ENCODE measurements at regions not wholly inside any gene's neighbourhood (a gene's known extent, or its start where the extent isn't known, plus 50 kb on each side); places are given as distances from the start of the nearest gene placed in this dataset.

- TF ChIP-seq TCF7 (CRISPR knock-in tag; IDR thresholded peaks at IDR 0.05; ENCODE audit: low read depth) (no peak), NFYB (CRISPR knock-in tag; conservative IDR thresholded peaks at IDR 0.05; ENCODE audit: low read depth) (no peak), AR (CRISPR knock-in tag; IDR thresholded peaks at IDR 0.05) (no peak), CBFB (CRISPR knock-in tag; IDR thresholded peaks at IDR 0.05; ENCODE audit: low read depth) (no peak), IRF1 (CRISPR knock-in tag; IDR thresholded peaks at IDR 0.05) (no peak), FOXJ3 (CRISPR knock-in tag; IDR thresholded peaks at IDR 0.05; ENCODE audit: borderline replicate concordance) (no peak), ZNF396 (CRISPR knock-in tag; IDR thresholded peaks at IDR 0.05; ENCODE audit: borderline replicate concordance) (no peak), ZNF138 (CRISPR knock-in tag; conservative IDR thresholded peaks at IDR 0.05) (no peak), TEAD4 (CRISPR knock-in tag; IDR thresholded peaks at IDR 0.05) (no peak), IRF2 (CRISPR knock-in tag; IDR thresholded peaks at IDR 0.05; ENCODE audit: borderline replicate concordance, low read depth) (no peak), GRHL2 (CRISPR knock-in tag; IDR thresholded peaks at IDR 0.05; ENCODE audit: insufficient replicate concordance, severe bottlenecking) (no peak), TEAD1 (CRISPR knock-in tag; IDR thresholded peaks at IDR 0.05) (no peak), ARID4B (CRISPR knock-in tag; IDR thresholded peaks at IDR 0.05; ENCODE audit: borderline replicate concordance) (no peak), RELA (CRISPR knock-in tag; IDR thresholded peaks at IDR 0.05; ENCODE audit: borderline replicate concordance) (no peak)
- TF ChIP-seq, protein P1, sequence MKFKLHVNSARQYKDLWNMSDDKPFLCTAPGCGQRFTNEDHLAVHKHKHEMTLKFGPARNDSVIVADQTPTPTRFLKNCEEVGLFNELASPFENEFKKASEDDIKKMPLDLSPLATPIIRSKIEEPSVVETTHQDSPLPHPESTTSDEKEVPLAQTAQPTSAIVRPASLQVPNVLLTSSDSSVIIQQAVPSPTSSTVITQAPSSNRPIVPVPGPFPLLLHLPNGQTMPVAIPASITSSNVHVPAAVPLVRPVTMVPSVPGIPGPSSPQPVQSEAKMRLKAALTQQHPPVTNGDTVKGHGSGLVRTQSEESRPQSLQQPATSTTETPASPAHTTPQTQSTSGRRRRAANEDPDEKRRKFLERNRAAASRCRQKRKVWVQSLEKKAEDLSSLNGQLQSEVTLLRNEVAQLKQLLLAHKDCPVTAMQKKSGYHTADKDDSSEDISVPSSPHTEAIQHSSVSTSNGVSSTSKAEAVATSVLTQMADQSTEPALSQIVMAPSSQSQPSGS (CRISPR knock-in tag; IDR thresholded peaks at IDR 0.05; ENCODE audit: borderline replicate concordance, low read depth), result no peak
- TF ChIP-seq, protein P2, sequence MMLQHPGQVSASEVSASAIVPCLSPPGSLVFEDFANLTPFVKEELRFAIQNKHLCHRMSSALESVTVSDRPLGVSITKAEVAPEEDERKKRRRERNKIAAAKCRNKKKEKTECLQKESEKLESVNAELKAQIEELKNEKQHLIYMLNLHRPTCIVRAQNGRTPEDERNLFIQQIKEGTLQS (CRISPR knock-in tag; conservative IDR thresholded peaks at IDR 0.05), result no peak
- TF ChIP-seq, protein P3, sequence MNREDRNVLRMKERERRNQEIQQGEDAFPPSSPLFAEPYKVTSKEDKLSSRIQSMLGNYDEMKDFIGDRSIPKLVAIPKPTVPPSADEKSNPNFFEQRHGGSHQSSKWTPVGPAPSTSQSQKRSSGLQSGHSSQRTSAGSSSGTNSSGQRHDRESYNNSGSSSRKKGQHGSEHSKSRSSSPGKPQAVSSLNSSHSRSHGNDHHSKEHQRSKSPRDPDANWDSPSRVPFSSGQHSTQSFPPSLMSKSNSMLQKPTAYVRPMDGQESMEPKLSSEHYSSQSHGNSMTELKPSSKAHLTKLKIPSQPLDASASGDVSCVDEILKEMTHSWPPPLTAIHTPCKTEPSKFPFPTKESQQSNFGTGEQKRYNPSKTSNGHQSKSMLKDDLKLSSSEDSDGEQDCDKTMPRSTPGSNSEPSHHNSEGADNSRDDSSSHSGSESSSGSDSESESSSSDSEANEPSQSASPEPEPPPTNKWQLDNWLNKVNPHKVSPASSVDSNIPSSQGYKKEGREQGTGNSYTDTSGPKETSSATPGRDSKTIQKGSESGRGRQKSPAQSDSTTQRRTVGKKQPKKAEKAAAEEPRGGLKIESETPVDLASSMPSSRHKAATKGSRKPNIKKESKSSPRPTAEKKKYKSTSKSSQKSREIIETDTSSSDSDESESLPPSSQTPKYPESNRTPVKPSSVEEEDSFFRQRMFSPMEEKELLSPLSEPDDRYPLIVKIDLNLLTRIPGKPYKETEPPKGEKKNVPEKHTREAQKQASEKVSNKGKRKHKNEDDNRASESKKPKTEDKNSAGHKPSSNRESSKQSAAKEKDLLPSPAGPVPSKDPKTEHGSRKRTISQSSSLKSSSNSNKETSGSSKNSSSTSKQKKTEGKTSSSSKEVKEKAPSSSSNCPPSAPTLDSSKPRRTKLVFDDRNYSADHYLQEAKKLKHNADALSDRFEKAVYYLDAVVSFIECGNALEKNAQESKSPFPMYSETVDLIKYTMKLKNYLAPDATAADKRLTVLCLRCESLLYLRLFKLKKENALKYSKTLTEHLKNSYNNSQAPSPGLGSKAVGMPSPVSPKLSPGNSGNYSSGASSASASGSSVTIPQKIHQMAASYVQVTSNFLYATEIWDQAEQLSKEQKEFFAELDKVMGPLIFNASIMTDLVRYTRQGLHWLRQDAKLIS (CRISPR knock-in tag; IDR thresholded peaks at IDR 0.05; ENCODE audit: borderline replicate concordance), result no peak
- TF ChIP-seq, protein P4, sequence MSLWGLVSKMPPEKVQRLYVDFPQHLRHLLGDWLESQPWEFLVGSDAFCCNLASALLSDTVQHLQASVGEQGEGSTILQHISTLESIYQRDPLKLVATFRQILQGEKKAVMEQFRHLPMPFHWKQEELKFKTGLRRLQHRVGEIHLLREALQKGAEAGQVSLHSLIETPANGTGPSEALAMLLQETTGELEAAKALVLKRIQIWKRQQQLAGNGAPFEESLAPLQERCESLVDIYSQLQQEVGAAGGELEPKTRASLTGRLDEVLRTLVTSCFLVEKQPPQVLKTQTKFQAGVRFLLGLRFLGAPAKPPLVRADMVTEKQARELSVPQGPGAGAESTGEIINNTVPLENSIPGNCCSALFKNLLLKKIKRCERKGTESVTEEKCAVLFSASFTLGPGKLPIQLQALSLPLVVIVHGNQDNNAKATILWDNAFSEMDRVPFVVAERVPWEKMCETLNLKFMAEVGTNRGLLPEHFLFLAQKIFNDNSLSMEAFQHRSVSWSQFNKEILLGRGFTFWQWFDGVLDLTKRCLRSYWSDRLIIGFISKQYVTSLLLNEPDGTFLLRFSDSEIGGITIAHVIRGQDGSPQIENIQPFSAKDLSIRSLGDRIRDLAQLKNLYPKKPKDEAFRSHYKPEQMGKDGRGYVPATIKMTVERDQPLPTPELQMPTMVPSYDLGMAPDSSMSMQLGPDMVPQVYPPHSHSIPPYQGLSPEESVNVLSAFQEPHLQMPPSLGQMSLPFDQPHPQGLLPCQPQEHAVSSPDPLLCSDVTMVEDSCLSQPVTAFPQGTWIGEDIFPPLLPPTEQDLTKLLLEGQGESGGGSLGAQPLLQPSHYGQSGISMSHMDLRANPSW (CRISPR knock-in tag; conservative IDR thresholded peaks at IDR 0.05; ENCODE audit: low read depth), result no peak
- H3K9me3 Mint-ChIP-seq, result no peaks in the 10 kb centered on the region; the same call in 1 of the 2 replicates
- ChIA-PET CTCF (interaction anchor here (0.9 to 1.3 kb wide), 3 partner anchors 11 to 580 kb away, joined by 3 to 4 read pairs (median 3); no protein-coding TSS in a partner anchor), POLR2A (no interaction called here)
- H3K36me3 Mint-ChIP-seq, result no peaks in the 10 kb centered on the region
- no peaks in the 10 kb centered on the region for H3K27me3 Mint-ChIP-seq (ENCODE audit: low read depth)
- DNase-seq (ENCODE audit: low spot score) (no peak), ATAC-seq (no peak)
- no peak overlapping the region for H3K4me3 Mint-ChIP-seq
- no peak overlapping the region for H3K27ac Mint-ChIP-seq
- H3K4me1 Mint-ChIP-seq, result peaks cover 7% of the 10 kb centered on the region
Measured at GRCh38 chr1:221875004-221875330, 133.1 kb upstream of the DUSP10 start.

Measured in WTC11 (cell line).